Mesodermal cell (in vitro differentiated cells): ENCODE measurements at regions not wholly inside any gene's neighbourhood (a gene's known extent, or its start where the extent isn't known, plus 50 kb on each side); places are given as distances from the start of the nearest gene placed in this dataset.

ENCODE experiments used
- H3K27ac ChIP-seq: 2 replicates; pipeline ENCODE4 v1.7.0; 2013; ENCODE audit warnings: mild to moderate bottlenecking, low read depth, low read length, moderate library complexity; ENCODE audit not compliant: severe bottlenecking
- H3K36me3 ChIP-seq: 2 replicates; pipeline ENCODE4 v1.7.1; 2013; ENCODE audit warnings: mild to moderate bottlenecking, low read length, moderate library complexity; ENCODE audit not compliant: control insufficient read depth, insufficient read depth
- H3K4me1 ChIP-seq: one replicate; pipeline ENCODE4 v1.7.1; 2013; ENCODE audit warnings: mild to moderate bottlenecking, low read length; ENCODE audit not compliant: insufficient read depth, control insufficient read depth, poor library complexity, severe bottlenecking
- H3K4me3 ChIP-seq: 2 replicates; pipeline ENCODE4 v1.7.0; 2013; ENCODE audit warnings: low read length, control low read depth, mild to moderate bottlenecking; ENCODE audit not compliant: insufficient read depth, poor library complexity, severe bottlenecking; ENCODE audit errors: extremely low read depth
- H3K9me3 ChIP-seq: 2 replicates; pipeline ENCODE4 v1.7.1; 2013; ENCODE audit warnings: mild to moderate bottlenecking, low read length, moderate library complexity; ENCODE audit not compliant: control insufficient read depth
- WGBS, 2 experiments: methylation state at CpG; one replicate each; pipeline ENCODE4 v1.1.5; 2013; ENCODE audit warnings: missing lambda C conversion rate in 2 of 2; ENCODE audit not compliant: insufficient coverage in 2 of 2; 5-methylcytosine and 5-hydroxymethylcytosine counted together

DNA sequence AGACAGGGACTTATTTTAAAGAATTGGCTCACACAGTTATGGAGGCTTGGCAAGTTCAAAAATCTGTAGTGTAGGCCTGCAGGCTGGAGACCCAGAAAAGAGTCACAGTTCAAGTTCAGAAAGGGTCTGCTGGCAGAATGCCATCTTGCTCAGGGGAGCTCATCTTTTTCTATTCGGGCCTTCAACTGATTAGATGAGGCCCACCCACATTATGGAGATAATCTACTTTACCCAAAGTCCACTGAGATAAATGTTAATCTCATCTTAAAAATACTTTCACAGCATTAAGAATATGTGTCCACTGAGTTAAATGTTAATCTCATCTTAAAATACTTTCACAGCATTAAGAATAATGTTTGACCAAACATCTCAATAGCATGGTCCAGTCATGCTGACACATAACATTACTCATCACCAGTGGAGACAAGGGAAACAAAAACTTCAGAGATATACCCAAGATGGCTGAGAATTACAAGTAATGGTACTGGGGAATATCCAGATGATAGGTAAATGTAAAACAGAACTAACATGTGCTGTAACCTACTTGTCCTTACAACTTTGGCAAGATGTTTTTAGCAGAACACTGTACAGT, 74.3 kb upstream of the STAC start:
- 100% methylated on average over 1 of the region's 1 CpG; no CpG with 5 or more reads in 1 of the 2 experiments for WGBS, 2 experiments
- H3K4me3 ChIP-seq, result no peak overlapping the region
- H3K36me3 ChIP-seq, result no peaks in the 10 kb centered on the region
- H3K4me1 ChIP-seq, result no peaks in the 10 kb centered on the region
- H3K27ac ChIP-seq, result no peak overlapping the region
- H3K9me3 ChIP-seq, result no peaks in the 10 kb centered on the region

DNA sequence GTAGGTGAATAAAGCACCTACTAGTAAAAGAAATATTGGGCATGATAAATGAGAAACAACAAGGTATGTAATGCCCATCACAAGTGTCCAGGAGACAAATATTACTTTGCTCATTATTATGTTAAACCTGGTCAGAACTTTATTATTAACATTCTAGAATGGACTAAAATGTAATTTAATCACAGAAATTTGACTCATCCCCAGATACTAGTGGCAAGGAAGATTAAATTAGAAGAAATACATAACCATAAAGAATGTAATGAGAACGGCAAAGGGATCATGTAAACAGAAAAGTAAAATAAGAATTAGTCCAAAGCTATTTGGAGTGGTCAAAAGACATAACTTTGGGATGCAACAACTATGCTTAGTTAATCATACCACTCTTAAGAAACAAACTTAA, 71.2 kb upstream of the STAC start:
- no peak overlapping the region for H3K4me3 ChIP-seq
- no peaks in the 10 kb centered on the region for H3K4me1 ChIP-seq
- H3K36me3 ChIP-seq, result no peaks in the 10 kb centered on the region
- H3K27ac ChIP-seq, result no peak overlapping the region
- H3K9me3 ChIP-seq, result no peaks in the 10 kb centered on the region
- no CpG with 5 or more reads among the region's 1 CpG for WGBS, 2 experiments

- no peaks in the 10 kb centered on the region for H3K9me3 ChIP-seq
Measured at GRCh38 chr3:36312351-36312750, 68.0 kb upstream of the STAC start.

GRCh38 chr3:36317915-36318314, 62.4 kb upstream of the STAC start:
- 80 to 100% methylated on average over 1 to 2 of the region's 3 CpGs for WGBS, 2 experiments
- Histone ChIP-seq H3K4me1 (peaks cover 4% of the 10 kb centered on the region), H3K36me3 (no peaks in the 10 kb centered on the region), H3K27ac (no peak overlapping the region), H3K9me3 (no peaks in the 10 kb centered on the region), H3K4me3 (no peak overlapping the region)

More at GRCh38 chr3:36312351-36312750, 68.0 kb upstream of the STAC start:
- Histone ChIP-seq H3K36me3 (no peaks in the 10 kb centered on the region), H3K27ac (no peak overlapping the region), H3K4me3 (no peak overlapping the region), H3K4me1 (no peaks in the 10 kb centered on the region)

DNA sequence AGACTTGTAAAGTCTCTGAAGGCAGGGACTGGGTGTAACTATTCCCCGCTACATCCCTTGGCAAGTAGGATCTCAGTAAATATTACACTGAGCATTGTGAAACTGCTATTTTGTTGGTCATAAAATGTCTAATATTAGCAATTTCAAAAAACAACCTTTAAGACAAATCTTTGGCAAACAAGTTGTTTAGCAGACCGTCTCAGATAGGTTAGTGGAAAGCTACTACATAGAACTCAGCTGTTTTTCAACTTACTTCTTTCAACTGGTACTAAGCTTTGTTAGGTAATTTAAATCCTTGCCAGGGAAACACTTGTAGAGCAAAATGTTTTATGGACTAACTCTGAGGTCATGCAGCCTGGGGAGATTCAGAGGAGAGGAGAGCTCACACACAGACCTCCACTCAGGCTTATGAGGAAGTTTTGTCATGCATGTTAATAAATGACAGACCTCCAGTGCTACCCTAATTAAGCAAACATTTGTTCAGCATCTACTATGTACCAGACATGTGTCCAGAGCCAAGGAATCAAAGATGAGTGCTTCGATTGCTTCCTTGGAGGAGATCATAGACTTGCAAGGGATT, 61.6 kb upstream of the STAC start:
- Histone ChIP-seq H3K4me1 (peaks cover 4% of the 10 kb centered on the region), H3K4me3 (no peak overlapping the region), H3K27ac (no peak overlapping the region), H3K9me3 (no peaks in the 10 kb centered on the region), H3K36me3 (no peaks in the 10 kb centered on the region)
- WGBS, 2 experiments, result 88 to 100% methylated on average over 1 of the region's 3 CpGs

GRCh38 chr3:36319680-36320079, 60.6 kb upstream of the STAC start:
- Histone ChIP-seq H3K36me3 (no peaks in the 10 kb centered on the region), H3K27ac (peak overlapping the region; percentile 18), H3K4me3 (no peak overlapping the region), H3K4me1 (peaks cover 4% of the 10 kb centered on the region), H3K9me3 (no peaks in the 10 kb centered on the region)
- WGBS, 2 experiments, result 25% methylated on average over 1 of the region's 1 CpG; no CpG with 5 or more reads in 1 of the 2 experiments
